ENCODE measurements at regions not wholly inside any gene's neighbourhood (a gene's known extent, or its start where the extent isn't known, plus 50 kb on each side); places are given as distances from the start of the nearest gene placed in this dataset.
"Not testable (repeated sequence)": the region's sequence is repeated elsewhere in the genome, so short reads cannot be mapped to it uniquely, and the experiment has no call there.

DNA sequence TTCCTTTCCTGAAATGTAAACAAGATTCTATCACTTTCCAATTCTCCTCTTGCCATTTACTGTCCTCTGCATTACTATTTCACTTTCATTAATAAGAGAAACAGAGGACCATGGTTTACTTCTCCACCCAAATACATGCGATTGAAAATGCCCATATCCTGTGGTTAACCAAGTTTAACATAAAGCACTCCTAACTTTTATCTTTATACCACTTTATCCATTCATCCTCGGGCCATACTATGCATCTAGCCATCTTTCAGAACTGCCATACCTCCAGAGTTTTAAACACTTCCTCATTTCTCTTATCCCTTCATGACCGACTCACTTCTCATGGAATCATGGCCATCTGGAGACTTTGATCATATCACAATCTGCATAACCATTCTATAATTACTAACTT lies 1182.3 kb downstream of the CNTNAP5 start:
- DNase-seq (ENCODE audit: low read depth in 1 of 2, low spot score in 1 of 2) = no peak

DNA sequence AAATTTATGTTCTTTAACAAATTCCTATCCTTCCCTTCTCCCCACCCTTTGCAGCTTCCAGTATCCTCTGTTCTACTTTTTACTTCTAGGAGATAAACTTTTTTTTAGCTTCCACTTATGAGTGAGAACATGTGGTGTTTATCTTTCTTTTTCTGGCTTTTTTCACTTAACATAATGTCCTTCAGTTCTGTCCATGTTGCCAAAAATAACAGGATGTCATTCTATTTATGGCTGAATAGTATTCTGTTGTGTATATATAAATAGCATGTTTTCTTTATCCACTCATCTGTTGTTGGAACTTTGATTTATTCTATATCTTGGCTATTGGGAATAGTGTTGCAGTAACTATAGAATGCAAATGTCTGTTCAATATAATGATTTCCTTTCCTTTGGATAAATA lies 1191.2 kb downstream of the CNTNAP5 start:
- DNase-seq (ENCODE audit: low read depth in 1 of 2, low spot score in 1 of 2) = no peak

DNA sequence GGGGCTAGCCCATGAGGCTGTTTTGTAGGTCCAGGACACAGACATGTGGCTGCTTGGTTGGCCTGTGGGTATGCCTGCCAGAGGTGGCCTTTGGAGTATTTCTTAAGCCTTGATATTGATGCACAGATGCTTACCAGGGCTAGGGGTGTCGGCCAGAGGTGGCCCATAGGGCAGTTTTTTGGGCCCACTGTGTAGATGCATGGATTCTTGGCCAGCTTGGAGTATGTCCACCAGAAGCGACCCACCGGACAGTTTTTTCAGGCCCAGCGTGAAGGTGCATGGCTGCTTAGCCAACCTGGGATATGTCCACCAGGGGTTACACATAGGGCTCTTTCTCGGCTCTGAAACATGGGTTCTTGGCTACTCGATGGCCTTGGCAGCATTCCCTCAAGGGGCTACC lies 1199.1 kb downstream of the CNTNAP5 start:
- no peak for DNase-seq (ENCODE audit: low read depth in 1 of 2, low spot score in 1 of 2)

DNA sequence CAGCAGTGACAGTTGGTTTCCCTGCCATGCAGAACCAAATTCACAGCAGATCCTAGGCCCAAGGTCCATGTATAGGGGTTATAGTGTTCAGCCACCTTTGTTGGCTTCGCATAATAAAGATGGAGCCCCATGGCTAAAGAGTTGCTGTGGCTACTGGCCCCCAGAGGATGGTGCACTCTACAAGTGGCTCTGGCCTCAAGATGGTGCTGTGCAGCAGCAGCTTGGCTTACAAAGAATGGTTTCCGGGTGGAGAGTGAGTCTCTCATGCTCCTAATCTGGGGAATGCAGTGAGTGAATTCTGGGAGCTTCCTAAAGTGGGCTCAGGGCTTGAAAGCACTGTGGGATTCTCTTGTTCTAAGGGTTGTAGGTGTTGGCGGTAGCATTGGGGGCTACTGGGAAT lies 1199.7 kb downstream of the CNTNAP5 start:
- no peak for DNase-seq (ENCODE audit: low read depth in 1 of 2, low spot score in 1 of 2)

DNA sequence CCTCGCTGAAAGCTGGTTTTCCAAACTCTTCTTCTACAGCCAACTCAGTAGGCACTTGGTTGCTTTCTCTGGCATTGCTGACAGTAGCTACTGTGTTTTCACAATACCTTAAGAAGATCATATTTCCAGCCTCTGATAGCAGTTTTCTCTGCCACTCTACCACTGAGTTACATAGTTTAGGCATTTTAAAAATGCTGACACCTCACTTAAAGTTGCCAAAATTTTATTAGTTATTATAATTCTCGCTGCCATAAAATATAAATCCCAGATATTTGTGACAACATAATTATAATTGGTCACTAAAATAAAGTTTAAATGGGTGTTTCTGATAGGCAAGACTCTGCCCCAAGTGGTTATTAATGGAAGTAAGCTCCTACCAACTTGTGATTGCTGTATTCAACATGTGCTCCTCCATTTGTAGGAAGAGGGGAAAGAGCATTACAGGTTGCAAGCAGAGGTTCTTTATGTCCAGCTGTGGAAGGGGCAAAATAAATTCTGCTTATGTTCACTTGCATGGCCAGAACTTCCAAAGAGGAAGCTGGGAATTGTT lies 1202.8 kb downstream of the CNTNAP5 start:
- no peak for DNase-seq (ENCODE audit: low read depth in 1 of 2, low spot score in 1 of 2)

DNA sequence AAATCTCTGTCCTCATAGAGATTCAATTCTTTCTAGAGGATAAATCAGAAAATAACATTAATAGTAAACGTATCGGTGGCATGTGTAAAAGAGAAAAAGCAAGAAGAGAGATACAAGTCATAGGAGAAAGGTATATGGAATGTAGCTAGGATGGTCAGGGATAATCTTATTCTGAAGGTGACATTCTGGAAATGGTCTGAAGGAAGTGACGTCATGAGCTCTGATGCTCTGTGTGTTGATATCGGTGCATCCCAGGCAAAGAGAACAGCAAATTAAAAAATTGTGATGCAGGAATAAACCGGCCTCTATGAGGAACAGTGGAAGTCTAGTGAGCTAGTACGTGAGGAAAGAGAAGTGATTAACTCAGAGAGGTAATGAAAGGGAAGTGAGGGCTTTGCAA lies 1215.8 kb downstream of the CNTNAP5 start:
- no peak for DNase-seq (ENCODE audit: low read depth in 1 of 2, low spot score in 1 of 2)

DNA sequence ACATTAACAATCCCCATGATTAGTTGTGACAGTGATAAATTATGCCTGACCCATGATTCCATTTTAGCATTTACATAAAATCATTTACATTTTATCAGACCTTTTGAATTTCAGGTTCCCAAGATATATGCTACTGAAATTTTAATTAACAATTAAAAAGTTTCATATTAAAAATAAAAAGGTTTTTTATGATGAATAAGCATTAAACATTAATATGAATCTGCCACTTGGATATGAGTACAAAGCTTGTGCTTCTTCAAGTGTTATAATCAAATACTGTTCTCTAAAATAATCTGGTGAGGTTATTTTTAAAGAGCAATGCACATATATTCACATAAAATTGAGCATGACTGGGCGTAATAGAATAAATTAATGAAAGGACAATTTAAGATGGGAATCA lies 1218.0 kb downstream of the CNTNAP5 start:
- DNase-seq (ENCODE audit: low read depth in 1 of 2, low spot score in 1 of 2) = no peak

DNA sequence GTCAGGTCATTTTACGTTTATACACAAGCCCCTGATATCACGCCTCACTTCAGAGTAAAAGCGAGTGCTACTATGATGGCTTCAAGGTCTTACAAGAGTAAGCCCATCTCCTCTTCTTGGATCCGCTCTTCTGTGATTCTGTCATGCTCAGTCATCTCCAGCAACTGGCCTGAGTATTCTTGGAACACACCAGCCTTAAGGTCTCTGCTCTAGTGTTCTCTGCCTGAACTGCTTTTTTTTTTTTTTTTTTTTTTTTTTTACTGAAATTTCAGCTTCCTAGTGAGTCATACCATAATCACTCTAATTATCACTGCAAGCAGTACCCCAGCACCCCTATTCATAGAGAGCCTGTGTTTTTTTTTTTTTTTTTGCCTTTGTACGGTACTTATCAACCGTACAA lies 1228.9 kb downstream of the CNTNAP5 start:
- DNase-seq (ENCODE audit: low read depth in 1 of 2, low spot score in 1 of 2) = no peak

DNA sequence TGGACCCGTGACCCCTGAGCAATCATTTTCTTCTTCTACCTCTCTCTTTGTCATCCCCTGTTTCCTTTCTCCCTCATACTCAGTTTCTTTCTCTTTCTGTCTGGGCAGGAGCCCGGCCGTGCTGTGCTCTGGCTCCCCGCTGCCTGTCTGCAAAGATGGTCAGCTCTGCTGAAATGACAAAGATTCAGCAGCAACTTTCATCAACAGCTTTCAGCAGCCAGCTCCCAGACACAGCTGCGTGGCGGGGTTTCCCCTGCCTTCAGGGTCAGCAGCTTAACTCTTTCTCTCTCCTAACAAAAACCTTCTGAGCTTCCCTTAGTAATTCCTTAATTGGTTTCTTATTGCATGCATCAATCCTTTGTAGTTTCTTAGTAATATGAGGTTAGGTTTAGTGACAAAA lies 1234.4 kb downstream of the CNTNAP5 start:
- DNase-seq (ENCODE audit: low read depth in 1 of 2, low spot score in 1 of 2) = no peak

DNA sequence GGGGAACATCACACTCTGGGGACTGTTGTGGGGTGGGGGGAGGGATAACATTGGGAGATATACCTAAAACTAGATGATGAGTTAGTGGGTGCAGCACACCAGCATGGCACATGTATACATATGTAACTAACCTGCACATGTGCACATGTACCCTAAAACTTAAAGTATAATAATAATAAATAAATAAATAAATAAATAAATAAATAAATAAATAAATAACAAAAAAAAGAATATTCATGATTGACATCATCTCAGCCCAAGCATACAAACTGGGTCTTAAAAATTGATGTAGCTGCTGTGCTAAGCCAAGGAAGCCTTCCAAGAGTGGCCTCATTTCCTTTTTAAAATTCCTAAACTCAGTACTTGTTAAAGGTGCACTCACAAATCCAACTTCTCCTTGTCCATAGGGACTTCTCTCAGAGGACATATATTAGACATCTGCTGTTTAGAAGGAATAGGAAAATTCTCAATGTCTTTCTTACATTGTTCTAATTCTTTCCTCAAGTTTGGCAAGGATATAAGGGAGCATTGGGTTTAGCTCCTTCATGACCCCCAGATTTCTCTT lies 1235.4 kb downstream of the CNTNAP5 start:
- DNase-seq (ENCODE audit: low read depth in 1 of 2, low spot score in 1 of 2) = not testable (repeated sequence)

DNA sequence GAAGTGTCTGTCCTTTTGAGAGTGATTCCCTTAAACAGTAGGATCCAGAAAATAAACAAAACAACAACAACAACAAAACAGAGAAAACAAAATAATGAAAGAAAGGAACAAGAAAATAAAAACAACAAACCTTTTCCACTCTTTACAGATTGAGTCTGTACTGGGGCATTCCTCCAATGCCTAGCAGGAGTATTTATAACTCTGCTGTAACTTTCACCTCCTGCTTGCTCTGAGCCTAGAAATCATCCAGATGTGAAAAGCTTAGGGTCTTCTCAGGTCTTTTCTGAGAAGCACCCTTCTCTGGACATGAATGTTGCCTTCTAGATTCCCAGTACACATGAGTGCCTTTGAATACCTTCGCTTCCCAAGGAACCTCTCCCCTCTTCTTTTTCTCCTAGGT lies 1239.4 kb downstream of the CNTNAP5 start:
- DNase-seq (ENCODE audit: low read depth in 1 of 2, low spot score in 1 of 2) = no peak

DNA sequence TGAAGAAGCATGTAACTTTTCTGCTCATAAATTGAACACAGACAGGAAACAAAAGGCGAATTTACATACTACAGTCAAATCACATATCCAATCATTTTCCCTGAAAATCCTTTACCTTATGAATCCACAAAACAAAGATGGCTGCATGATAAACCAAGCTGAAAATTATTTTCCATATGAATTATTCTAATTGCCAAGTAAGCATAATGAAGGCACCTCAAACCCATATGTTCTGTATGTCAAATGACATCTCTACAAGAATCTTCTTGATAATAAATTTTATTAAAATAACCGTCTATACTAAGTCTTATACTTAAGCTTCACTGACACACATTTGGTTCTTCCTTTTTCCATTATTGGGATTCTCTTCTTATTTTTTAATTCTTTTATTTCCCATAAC lies 1242.6 kb downstream of the CNTNAP5 start:
- no peak for DNase-seq (ENCODE audit: low read depth in 1 of 2, low spot score in 1 of 2)

DNA sequence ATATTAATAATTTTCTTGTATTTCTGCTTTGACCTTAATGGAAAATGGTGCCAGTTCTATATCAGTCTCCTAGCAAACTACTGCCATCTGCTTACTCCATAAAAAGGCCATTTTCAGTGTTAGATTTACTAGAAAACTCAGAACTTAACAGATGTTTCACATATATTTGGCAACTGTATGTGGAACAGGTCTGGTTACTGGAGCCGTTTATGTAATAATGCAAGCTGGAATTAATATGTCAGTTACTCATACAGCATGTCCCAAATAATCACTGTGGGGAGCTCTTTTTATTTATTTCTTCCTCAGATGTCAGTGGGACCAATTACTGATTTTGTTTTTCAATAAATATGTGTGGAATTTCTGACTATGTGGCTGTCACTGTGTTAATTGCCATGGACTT lies 1247.6 kb downstream of the CNTNAP5 start:
- DNase-seq (ENCODE audit: low read depth in 1 of 2, low spot score in 1 of 2) = no peak

DNA sequence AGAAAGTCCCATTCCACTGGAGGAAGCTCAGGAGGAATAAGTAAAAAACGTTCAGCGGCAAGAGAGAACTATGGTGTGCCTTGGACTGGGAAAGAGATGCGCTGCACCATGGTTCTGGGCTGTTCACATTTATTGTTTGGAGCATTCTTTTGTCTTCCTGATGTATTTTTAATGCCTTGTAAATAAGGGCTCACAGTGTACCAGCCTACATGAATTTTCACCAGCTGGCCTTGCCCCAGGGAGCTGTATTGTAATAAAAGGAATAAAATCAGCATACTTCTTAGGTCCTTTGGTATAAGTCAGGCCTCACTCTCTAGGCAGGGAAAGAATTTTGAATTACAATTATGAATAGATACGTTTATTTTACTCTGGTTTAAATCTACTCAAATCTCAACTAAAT lies 1249.6 kb downstream of the CNTNAP5 start:
- no peak for DNase-seq (ENCODE audit: low read depth in 1 of 2, low spot score in 1 of 2)

DNA sequence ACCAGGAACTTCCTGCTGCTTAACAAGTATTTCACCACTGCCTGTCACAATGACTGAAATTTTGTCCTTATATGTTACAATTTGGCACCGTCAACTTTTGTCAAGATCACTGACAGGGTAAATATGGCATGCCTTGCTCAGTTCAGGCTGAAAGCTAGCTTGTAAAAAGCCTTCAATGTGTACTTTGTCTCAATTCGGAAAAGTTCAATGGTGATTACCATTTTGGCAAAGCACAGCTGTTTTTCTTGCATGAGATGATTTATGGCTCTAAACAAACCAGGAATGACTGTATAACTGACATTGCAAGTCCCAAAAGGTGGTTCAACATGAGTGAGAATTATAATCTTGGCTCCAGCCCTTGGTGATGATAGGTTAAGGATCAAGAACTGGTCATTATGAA lies 1255.2 kb downstream of the CNTNAP5 start:
- no peak for DNase-seq (ENCODE audit: low read depth in 1 of 2, low spot score in 1 of 2)

DNA sequence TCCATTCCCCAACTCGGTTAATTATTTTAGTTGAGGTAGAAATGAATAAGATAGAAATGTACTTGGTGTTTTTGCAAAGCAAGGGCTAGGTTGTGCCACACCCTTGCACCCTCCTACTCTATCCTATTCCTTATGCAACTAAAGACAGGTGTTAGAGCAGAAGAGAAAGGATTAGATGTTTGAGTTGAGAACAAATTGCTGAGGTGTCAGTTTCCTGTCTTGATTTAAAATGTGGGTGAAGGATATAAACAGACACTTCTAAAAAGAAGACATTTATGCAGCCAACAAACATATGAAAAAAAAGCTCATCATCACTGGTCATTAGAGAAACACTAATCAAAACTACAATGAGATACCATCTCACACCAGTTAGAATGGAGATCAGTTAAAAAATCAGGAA lies 1256.2 kb downstream of the CNTNAP5 start:
- DNase-seq (ENCODE audit: low read depth in 1 of 2, low spot score in 1 of 2) = no peak

DNA sequence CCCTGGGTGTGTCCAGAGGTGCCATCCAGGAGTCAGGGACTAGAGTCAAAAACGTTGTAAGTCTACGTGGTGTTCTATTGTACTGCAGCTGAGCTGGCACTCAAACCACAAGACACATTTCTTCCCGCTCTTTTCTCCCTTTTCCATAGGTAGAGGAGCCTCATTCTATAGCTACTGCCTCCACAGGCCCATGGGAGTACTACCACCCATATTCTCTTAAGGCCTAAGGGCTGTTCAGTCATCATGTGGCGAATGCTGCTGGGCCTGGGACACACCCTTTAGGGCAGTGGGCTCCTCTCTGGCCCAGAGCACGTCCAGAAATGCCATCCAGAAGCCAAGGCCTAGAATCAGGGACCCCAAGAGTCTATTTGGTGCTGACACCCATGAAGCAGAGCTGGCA lies 1271.7 kb downstream of the CNTNAP5 start:
- no peak for DNase-seq (ENCODE audit: low read depth in 1 of 2, low spot score in 1 of 2)

DNA sequence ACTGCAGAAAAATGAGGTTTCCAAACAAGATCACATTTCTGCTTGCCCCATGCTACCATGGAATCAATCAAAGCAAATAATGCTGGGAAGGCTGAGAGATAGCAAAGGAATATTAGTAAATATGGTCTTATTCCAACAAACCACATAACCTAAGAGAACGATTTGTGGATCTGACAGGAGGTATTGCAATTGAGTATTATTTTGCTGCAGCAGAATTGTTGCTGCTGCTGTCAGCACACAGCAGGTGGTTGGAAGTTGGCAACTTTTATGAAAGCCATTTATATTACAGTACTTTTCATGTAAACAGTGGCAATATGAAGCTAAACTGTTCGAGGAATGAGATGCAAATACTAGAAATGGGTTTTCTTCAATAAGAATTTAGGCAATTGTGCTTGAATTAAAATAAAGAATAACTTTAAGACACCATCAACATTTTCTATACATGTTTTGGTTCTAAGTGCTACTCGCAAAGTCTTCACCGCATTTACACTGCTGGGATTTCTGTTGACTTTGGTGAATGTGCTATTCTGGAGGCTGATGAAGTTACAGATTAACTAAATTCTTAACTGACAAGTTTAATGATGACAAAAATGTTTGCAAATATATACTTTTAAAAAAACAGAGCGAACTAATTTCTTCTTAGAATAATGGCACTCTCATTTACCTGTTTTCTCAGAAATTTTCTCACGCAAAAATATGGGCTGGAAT lies 1285.7 kb downstream of the CNTNAP5 start:
- DNase-seq (ENCODE audit: low read depth in 1 of 2, low spot score in 1 of 2) = no peak

DNA sequence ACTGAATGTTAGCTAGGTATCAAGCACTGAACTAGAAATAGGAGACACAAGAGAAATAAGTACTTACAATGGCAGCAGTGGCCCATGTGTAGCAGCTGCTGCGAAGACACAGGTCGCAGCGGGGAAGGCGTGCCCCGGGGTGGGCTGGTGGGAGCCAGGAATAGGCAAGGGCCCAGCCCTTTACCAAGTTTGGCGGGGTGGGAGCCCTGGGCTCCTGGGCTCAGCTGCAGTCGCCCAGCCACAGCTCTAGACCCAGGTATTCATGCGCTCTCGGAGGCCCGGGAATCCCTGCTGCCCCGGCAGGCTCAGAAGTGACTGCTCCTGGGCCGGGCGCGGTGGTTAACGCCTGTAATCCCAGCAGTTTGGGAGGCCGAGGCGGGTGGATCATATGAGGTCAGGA lies 1287.3 kb downstream of the CNTNAP5 start:
- DNase-seq (ENCODE audit: low read depth in 1 of 2, low spot score in 1 of 2) = no peak

DNA sequence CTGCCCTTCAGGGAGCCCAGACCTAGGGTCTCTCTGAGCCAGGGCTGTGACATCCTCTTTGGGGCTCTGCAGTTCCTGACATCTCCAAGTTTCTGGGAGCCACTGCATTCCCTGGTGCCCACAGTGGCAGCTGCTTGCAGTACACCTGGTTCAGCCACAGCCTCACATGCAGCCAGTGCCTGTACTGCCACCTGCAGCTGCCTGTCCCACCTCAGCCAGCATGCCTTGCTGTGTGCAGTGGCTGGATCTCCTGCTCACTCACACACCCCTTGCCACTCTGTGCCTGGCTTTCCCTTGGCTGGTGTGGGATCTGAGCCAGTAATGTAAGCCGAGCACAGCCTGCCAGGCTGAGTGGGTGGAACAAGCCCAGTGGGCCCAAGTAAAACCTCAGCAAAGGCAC lies 1288.7 kb downstream of the CNTNAP5 start:
- no peak for DNase-seq (ENCODE audit: low read depth in 1 of 2, low spot score in 1 of 2)

DNA sequence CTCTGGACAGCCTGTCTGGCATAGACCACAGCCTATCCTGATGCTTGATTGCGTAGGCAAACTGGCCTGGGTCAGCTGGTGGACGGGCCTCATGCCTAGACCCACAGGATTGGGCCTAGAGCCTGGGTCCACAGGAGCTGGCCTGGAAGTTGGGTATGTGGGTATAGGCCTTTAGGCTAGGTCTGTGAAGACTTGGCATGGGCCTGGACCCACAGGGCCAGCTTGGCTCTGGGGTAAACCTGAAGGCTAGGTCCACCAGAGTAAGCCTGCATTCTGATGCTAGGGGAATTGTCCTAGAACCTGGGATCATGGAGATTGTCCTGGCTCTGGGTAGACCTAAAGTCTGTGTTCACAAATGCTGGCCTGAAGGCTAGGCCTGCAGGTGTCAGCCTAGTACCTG lies 1293.7 kb downstream of the CNTNAP5 start:
- no peak for DNase-seq (ENCODE audit: low read depth in 1 of 2, low spot score in 1 of 2)

DNA sequence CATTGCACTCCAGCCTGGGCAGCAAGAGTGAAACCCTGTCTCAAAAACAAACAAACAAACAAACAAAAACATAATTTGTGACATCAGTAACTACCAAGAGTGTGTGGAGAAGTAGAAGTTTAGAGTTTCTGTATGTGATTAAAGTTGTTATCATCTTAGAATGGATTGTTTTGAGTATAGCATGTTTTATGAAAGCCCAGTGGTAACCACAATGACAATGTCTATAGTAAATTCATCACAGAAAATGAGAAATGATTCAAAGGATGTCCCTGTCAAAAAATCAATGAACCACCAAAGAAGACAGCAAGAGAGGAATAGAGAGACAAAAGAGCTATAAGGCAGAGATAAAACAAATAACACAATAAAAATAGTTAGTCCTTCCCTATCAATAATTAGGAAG lies 1299.2 kb downstream of the CNTNAP5 start:
- no peak for DNase-seq (ENCODE audit: low read depth in 1 of 2, low spot score in 1 of 2)

DNA sequence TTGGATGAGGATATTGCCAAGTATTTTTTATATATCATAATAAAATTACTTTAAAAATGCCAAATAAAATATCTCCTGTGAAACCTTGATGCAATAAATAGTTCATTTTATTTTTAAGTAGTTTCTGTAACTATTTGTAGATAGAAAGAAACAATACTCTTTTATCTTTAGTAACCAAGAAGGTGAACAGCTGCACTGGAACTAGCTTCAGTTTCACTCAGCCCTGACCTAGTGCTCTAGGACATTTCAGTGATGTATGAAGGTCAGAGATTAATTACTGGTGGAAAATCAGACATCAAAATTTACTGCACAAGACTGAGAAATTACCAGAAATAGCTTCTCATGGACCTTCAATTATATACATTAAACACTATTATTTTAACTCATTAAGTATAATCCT lies 1305.0 kb downstream of the CNTNAP5 start:
- no peak for DNase-seq (ENCODE audit: low read depth in 1 of 2, low spot score in 1 of 2)

Data from activated T-helper 1 cell treated with anti-CD3 and anti-CD28 coated beads, Interleukin-2, amount 50 U/mL, for 16 hours (primary cell).